GM21526 (cell line): ENCODE measurements at regions not wholly inside any gene's neighbourhood (a gene's known extent, or its start where the extent isn't known, plus 50 kb on each side); places are given as distances from the start of the nearest gene placed in this dataset.

ENCODE experiments used
- ATAC-seq: cut with Tn5 transposase; IDR thresholded peaks from one replicate; pipeline ENCODE4 v1.9.1; 2021; ENCODE audit warnings: moderate library complexity; ENCODE audit not compliant: unreplicated experiment, low FRiP score

DNA sequence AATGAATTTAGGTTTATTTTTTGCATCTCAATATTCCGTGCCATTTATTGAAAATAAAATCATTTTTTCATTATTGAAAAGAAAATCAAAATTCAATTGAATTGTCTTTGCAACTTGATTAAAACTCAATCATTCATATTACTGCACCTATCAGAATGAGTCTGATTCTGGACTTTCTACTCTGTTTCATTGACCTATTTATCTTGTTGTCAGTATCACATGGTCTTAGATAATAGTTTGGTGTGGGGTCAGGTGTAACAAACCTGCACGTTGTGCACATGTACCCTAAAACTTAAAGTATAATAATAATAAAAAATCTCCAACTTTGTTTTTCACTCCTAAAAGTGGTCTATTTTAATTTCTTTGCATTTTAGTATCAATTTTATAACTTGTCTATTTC is 422.9 kb downstream of the RAD51AP2 start:
- no peak for ATAC-seq

- no peak for ATAC-seq
These were observed 424.5 kb downstream of the RAD51AP2 start for GRCh38 chr2:17093712-17094111.

GRCh38 chr2:17086990-17087389 is 421.4 kb upstream of the CYRIA start:
- no peak for ATAC-seq

GRCh38 chr2:17085546-17086202 is 420.0 kb upstream of the CYRIA start:
- no peak for ATAC-seq

GRCh38 chr2:17084877-17085276 is 419.2 kb upstream of the CYRIA start:
- no peak for ATAC-seq

GRCh38 chr2:17083902-17084301 is 418.3 kb upstream of the CYRIA start:
- ATAC-seq = no peak

DNA sequence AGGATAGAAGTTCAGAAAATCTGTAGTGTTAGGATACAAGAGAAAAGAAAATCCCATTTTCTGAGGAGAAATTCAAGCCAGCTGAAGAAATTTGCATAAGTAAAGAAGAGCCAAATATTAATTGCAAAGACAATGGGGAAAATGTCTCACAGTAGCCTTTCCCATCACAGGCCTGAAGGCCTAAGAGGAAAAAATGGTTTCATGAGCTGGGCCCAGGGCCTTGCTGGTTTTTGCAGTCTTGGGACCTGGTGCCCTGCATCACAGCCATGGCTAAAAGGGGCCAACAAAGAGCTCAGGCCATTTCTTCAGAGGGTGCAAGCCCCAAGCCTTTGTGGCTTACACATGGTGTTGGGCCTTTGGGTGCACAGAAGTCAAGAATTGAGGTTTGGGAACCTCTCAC is 413.6 kb upstream of the CYRIA start:
- ATAC-seq = no peak

GRCh38 chr2:17076533-17076932 is 410.9 kb upstream of the CYRIA start:
- ATAC-seq = no peak

DNA sequence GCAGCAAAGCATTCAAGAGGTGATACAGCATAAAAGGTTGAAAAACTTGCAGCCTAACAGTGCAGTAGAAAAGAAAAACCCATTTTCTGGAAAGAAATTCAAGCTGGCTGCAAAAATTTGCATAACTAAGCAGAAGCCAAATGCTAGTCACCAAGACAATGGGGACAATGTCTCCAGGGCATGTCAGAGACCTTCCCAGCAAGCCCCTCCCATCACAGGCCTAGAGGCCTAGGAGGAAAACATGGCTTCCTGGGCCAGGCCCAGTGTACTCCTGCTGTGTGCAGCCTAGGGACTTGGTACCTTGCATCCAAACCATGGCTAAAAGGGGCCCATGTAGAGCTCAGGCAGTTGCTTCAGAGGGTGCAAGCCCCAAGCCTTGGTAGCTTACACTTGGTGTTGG is 405.1 kb upstream of the CYRIA start:
- no peak for ATAC-seq

- ATAC-seq = no peak
These were observed 403.9 kb upstream of the CYRIA start for GRCh38 chr2:17069564-17069963.

GRCh38 chr2:17068021-17068420 is 402.4 kb upstream of the CYRIA start:
- ATAC-seq = no peak

DNA sequence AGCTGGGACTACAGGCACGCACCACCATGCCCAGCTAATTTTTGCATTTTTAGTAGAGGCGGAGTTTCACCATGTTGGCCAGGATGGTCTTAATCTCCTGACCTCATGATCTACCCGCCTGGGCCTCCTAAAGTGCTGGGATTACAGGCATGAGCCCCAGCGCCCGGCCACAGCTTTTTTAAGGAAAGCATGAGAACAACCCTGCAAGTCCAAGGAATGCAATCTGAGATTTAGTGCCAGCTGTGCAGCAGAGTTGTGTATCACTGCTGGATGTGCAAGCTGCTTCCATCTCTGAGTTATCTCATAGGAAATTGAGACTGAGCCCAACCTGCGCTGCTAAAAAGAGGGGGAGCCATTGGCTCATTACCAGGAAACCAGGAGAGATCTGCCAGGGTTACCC is 399.9 kb upstream of the CYRIA start:
- ATAC-seq = no peak

- no peak for ATAC-seq
These were observed 395.4 kb upstream of the CYRIA start for GRCh38 chr2:17061028-17061427.

DNA sequence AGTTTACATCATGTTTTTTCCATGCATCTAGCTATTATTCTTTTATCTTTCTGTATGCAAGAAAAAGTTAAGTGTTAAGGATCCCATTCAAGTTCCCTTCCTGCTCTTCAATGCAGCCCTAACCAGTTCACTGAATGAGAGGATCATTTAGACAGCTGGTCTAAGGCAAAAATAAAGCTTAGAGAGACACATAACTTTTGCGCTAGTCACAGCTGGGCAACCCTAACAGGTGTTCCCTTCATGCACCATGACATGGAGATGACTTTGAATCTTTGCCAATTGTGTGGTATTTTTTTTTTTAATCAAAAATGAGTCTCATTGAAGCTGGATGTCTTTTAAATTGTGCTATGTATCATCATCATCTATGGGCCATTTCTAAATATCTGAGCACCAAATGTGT is 393.8 kb upstream of the CYRIA start:
- ATAC-seq = no peak

DNA sequence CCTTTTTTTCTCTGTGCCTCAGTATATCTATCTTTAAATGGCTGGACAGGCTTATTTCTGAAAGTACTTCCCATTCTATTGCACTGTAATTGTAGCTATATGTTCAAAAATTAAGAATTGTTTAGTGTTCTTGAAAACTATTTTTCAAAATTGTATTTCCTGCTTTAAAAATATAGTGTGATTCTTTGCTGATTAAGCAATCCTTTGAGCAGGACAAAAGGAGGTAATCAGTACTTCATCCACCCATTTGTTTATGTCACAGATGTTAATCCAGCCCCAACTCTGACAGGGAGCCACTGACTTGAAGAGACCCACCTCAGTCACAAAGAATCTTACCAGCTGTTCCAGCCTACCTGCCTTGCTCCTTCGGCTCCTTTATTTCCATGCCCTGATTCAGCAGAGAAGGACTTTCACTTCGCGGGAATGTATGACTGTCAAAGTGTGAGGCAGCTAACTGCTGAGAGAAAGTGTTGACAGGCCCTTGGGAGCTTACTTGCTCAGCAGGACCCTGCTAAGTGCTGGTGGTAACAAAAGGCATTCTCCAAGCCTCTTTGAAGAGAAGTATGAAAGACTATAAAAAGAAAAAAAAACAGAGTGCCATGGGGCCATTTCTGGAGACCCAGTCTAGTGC is 393.3 kb upstream of the CYRIA start:
- ATAC-seq = no peak

GRCh38 chr2:17057109-17058017 is 391.7 kb upstream of the CYRIA start:
- ATAC-seq = no peak

DNA sequence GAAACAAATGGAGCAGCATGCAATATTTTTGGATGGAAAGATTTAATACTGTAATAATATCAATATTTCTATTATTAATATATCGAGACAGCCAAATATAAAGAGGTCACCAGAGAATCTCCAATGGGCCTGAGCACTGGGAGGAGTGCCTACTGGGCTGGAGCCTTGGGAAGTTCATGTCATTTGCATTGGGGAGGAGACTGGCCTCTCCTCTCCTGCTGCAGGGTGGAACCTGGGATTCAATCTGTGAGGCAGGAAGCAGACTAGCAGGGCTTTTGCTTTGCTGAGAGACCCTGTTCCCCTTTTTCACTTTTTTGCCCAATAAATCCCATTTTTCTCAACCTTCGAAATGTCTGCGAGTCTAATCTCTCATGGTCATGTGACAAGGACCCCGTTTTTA is 390.6 kb upstream of the CYRIA start:
- no peak for ATAC-seq

DNA sequence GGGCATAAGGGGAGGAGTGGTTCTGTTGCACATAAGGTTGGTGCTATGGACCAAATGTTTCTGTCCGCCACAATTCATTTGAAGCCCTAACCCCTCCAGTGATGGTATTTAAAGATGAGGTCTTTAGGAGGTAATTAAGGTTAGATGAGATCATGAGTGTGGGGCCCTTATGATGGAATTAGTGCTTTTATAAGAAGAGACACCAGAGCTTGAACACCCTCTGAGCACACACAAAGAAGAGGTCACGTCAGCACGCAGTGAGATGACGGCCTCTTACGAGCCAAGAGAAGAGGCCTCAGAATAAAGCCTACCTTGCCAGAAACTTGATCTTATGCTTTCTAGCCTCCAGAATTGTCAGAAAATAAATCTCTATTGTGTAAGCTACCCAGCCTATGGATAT is 386.4 kb upstream of the CYRIA start:
- no peak for ATAC-seq

- no peak for ATAC-seq
These were observed 385.9 kb upstream of the CYRIA start for GRCh38 chr2:17051538-17051937.

- ATAC-seq = no peak
These were observed 377.5 kb upstream of the CYRIA start for GRCh38 chr2:17043173-17043572.

DNA sequence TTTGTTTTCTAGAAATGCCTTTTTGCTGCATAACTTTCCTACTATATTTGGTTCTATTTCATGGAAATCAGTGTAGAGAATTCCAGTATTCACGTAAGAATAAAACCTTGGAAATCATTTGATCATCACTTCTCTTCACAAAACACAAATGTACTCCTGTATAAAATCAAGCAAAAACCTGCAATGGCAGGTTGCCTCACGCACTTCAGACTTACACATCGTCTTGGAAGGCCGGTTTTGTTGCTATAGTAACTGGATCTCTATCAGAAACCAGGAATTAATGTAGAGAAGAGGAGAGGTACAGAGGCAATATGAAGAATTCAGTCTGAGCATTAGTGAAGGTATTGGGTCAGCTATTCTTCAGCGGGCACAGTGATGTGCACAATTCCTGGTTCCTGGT is 370.7 kb upstream of the CYRIA start:
- no peak for ATAC-seq

DNA sequence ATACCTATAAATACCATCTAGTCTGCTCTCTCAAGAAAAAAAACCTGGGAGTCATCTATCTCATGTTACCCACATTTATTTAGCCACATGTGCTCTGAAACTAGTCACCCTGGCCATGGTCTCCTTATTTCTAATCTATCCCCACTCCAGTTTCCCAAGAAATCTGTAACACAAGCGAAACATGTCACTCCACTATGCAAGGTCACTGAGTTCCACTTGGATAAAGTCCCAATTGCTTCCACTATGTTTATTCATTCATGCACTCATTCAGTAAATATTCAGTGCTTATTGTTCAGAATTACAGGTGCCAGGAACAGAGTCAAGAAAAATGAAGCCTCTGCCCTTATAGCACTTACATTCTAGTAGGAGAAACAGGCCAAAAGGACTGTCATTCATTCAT is 369.4 kb upstream of the CYRIA start:
- ATAC-seq = no peak
